GM06990 (cell line): ENCODE measurements at regions not wholly inside any gene's neighbourhood (a gene's known extent, or its start where the extent isn't known, plus 50 kb on each side); places are given as distances from the start of the nearest gene placed in this dataset.

ENCODE experiments used
- DNase-seq: peaks from one replicate; pipeline ENCODE4 v3.0.0-alpha.2; 2011; ENCODE audit not compliant: insufficient read length; ENCODE audit errors: extremely low read depth
- H3K27me3 ChIP-seq: replicated peaks from 2 replicates; pipeline ENCODE4 v1.6.0; 2011; ENCODE audit warnings: low read length; ENCODE audit not compliant: control insufficient read depth, insufficient read depth
- H3K36me3 ChIP-seq: 2 replicates; pipeline ENCODE4 v1.5.1; 2011; ENCODE audit warnings: low read length; ENCODE audit not compliant: control insufficient read depth, insufficient read depth
- H3K4me3 ChIP-seq: replicated peaks from 2 replicates; pipeline ENCODE4 v1.5.1; 2011; ENCODE audit warnings: low read depth, mild to moderate bottlenecking, control low read depth, low read length
- TF ChIP-seq, protein P1 (sequence below): IDR thresholded peaks from 2 replicates; pipeline ENCODE4 v1.5.1; 2011; ENCODE audit warnings: low read length, control low read depth, mild to moderate bottlenecking, inconsistent platforms; ENCODE audit not compliant: insufficient read depth, poor library complexity, severe bottlenecking

GRCh38 chr9:103126494-103126893 is 131.4 kb downstream of the CYLC2 start:
- no peaks in the 10 kb centered on the region for H3K27me3 ChIP-seq
- DNase-seq = no peak
- TF ChIP-seq, protein P1, sequence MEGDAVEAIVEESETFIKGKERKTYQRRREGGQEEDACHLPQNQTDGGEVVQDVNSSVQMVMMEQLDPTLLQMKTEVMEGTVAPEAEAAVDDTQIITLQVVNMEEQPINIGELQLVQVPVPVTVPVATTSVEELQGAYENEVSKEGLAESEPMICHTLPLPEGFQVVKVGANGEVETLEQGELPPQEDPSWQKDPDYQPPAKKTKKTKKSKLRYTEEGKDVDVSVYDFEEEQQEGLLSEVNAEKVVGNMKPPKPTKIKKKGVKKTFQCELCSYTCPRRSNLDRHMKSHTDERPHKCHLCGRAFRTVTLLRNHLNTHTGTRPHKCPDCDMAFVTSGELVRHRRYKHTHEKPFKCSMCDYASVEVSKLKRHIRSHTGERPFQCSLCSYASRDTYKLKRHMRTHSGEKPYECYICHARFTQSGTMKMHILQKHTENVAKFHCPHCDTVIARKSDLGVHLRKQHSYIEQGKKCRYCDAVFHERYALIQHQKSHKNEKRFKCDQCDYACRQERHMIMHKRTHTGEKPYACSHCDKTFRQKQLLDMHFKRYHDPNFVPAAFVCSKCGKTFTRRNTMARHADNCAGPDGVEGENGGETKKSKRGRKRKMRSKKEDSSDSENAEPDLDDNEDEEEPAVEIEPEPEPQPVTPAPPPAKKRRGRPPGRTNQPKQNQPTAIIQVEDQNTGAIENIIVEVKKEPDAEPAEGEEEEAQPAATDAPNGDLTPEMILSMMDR = no peak
- H3K4me3 ChIP-seq = no peak overlapping the region
- no peaks in the 10 kb centered on the region for H3K36me3 ChIP-seq

DNA sequence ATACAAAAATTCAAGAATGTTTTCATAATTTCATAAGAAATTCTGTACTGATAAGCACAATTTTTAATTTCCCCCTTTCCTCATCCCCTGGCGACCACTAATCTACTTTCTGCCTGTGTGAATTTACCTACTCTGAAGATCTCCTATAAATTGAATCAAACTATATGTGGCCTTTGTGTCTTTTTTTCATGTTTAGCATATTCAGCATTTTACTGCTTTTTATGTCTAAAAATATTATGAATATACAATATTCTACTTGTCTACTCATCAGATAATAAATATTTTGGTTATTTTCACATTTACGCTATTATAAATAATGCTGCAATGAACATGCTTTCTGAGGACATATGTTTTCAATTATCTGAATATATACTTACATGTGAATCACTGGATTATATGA is 144.8 kb downstream of the CYLC2 start:
- H3K36me3 ChIP-seq = no peaks in the 10 kb centered on the region
- DNase-seq = no peak

DNA sequence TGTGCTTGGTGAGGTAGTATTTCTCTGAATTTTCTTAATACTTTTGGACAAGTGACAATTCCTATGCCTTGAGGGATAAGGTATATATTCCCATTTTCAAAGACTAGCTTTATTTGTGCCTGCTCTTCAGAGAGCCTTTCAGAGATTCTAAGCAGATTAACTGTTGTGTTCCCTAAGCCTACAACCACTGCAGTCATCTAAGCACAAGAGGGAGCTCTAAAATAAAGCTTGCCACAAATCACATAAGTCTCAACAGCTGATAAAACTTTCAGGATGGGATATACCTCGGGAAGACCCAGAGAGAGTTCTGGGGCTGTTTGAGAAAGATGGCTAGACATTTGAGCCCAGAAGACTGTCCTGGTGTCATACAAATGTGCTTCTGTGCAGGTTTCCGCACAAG is 157.3 kb downstream of the CYLC2 start:
- no peak for DNase-seq
- H3K4me3 ChIP-seq = no peak overlapping the region
- H3K36me3 ChIP-seq = no peaks in the 10 kb centered on the region
- H3K27me3 ChIP-seq = no peaks in the 10 kb centered on the region
- TF ChIP-seq, protein P1 = no peak

More for the DNA sequence above, 144.8 kb downstream of the CYLC2 start:
- TF ChIP-seq, protein P1 = no peak
- Histone ChIP-seq H3K27me3 (no peaks in the 10 kb centered on the region), H3K4me3 (no peak overlapping the region)

DNA sequence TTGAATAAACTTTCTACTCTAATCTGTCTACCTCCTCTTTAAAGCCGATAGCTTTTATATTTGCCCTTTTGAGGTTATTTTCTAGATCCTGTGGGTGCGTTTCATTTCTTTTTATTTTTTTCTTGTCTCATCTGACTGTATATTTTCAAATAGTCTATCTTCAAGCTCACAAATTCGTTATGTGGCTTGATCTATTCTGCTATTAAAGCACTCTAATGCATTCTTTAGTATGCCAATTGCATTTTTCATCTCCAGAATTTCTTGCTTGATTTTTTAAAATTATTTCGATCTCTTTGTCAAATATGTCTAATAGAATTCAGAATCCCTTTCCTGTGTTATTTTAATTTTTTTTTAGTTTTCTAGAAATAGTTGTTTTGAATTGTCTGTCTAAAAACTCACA is 172.4 kb downstream of the CYLC2 start:
- TF ChIP-seq, protein P1 = no peak
- no peaks in the 10 kb centered on the region for H3K36me3 ChIP-seq
- H3K4me3 ChIP-seq = no peak overlapping the region
- DNase-seq = no peak
- H3K27me3 ChIP-seq = no peaks in the 10 kb centered on the region

DNA sequence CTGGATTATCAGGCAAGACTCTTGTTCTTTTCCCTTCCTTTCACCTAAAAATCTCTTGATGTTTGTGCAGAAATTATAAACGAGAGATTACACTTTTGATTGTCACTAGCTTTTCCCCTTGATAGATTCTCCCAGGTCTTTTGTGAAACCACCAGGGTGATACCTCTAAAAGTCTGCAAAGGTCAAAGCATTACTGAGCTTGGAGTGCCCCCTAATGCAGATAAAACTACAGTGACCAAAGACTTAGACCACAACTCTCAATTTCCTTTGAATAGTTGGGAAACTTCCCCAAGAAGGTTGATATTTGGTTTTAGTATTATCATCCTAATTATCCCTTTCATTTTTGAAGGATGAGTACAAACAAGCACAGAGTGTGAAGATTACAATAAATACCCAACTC is 173.1 kb downstream of the CYLC2 start:
- Histone ChIP-seq H3K27me3 (no peaks in the 10 kb centered on the region), H3K4me3 (no peak overlapping the region), H3K36me3 (no peaks in the 10 kb centered on the region)
- no peak for DNase-seq
- TF ChIP-seq, protein P1 = no peak

DNA sequence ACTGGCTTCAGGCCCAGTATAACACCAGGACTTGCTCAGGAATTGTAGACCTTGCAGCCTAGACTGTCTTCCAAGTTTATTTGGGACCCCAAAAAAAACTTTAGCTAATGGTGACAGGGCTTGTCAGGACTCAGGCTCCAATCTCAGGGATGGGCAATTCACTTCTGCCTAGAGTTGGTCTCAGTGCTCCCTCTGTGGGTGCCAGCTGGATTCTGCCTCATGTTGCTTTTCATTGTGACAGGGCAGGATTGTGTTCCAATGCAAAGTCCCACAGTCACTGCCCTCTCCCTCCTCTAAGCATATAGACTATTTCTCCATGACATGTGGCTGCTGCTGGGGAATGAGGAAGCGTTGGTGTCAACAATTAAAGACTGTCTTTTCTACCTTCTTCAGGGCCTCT is 174.7 kb downstream of the CYLC2 start:
- Histone ChIP-seq H3K4me3 (no peak overlapping the region), H3K36me3 (no peaks in the 10 kb centered on the region), H3K27me3 (no peaks in the 10 kb centered on the region)
- TF ChIP-seq, protein P1 = no peak
- no peak for DNase-seq
